GM10847 (cell line): ENCODE measurements at regions not wholly inside any gene's neighbourhood (a gene's known extent, or its start where the extent isn't known, plus 50 kb on each side); places are given as distances from the start of the nearest gene placed in this dataset.

Experiments
- POLR2A ChIP-seq: IDR thresholded peaks from 2 replicates; pipeline ENCODE4 v1.6.1; 2011; ENCODE audit not compliant: insufficient read length; ENCODE audit errors: extremely low read depth

DNA sequence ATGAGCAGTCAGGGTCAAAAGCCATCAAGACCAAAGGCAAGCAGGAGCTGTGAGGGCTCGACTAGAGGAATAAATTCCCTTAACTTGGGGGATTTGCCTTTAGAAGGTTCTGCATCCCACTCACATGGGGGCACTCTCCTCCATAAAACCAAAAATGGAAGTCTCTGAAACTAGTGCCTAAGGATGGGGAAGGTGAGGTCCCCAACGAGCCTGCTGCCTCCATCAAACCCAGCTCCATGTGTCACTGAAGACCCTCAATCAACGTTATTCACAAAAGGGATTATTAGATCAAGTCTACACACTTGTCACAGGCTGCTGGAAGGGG is 254.9 kb upstream of the NCKAP5 start:
- no peak for TF ChIP-seq POLR2A

DNA sequence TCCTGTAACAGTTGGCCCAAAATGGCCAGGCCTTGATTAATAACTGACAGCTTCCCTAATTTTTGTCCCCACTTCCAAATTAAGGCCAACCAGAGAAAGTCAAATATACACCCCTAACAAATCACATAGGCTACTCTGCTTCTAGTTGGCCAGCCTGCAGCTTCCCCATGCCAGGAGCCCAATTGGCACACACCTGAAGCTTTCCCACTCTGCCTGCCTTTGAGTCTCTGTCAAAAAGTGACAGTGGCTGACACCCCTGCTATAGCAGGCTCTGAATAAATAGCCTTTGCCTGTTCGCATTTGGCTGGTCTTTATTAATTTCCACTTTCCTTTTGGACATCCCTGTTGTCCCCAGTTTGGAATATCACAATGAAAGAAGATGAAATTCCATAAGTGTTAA is 256.6 kb upstream of the NCKAP5 start:
- TF ChIP-seq POLR2A, result no peak

DNA sequence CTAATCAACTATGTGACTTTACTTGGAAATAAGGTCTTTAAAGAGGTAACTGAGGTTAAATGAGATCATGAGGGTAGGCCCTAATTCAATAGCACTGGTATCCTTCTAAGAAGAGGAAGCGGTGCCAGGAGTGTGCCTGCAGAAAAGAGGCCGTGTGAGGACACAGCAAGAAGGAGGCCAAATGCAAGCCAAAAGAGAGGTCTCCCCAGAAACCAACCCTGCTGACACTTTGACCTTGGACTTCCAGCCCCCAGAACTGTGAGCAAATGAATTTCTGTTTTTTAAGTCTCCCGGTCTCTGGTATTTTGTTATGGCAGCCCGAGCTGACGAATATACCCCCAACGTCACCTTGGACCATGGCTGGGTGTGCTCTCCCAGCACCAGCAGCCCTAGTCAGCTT is 257.5 kb upstream of the NCKAP5 start:
- TF ChIP-seq POLR2A, result no peak

DNA sequence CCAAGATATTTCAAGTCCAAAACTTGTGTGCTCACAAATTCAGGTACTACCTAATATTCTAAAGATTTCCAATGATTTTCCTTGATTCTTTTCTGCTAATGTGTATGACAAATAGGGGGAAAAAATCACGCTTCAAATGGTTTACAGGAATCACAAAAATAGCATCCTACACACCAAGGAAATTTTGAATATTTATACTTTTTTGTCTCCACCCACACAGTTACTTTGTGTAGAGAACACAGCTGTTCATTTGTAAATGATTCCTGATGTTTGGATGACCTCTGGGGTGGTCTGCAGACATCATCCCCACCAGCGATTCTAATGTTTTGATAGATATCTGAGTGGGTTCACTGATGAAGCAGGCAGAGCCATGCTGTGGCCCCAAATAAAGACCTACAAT is 260.6 kb upstream of the NCKAP5 start:
- no peak for TF ChIP-seq POLR2A

DNA sequence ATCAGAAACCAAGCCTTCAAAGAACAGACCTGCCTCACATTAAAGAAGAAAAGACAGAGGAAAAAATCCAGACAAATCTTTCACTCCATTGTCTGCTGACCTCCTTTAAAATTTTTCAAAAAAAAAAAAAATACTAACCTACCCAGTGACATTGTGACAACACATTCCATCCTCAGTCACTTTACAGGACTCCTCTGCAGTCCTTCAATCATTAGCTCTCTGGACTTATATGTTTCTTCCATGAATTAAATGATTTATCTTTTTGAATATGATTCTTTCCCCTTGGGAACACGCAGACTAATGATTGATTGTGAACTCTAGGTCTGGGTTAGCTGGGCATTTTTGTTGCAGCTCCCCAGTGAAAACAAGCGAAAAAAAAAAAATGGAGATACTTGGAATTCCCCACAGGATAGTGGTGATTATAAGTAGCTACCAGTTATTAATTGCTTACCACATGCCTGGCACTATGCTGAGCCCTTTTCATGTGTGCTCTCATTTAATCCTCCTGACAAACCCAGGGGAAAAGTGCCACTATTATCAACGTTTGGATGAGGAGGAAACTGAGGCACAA is 261.3 kb upstream of the NCKAP5 start:
- no peak for TF ChIP-seq POLR2A

DNA sequence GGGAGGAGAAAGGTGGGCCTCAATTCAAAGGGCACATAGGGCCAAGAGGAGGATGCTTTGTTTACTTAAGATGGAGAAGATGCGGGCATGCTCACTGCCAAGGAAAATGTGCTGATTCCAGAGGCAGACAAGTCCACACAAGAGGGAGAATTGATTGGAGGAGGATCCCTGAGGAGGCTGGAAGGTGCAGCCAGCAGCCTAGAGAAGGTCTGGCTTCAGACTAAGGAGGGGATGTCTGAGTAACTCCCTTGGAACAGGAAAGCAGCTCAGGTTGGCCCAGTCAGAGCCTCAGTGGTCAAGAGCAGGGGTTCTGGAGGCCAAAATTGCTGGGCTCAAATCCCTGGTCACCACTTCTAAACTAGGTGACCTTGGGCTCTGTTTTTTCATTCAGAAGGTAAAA is 265.5 kb upstream of the NCKAP5 start:
- TF ChIP-seq POLR2A, result no peak

DNA sequence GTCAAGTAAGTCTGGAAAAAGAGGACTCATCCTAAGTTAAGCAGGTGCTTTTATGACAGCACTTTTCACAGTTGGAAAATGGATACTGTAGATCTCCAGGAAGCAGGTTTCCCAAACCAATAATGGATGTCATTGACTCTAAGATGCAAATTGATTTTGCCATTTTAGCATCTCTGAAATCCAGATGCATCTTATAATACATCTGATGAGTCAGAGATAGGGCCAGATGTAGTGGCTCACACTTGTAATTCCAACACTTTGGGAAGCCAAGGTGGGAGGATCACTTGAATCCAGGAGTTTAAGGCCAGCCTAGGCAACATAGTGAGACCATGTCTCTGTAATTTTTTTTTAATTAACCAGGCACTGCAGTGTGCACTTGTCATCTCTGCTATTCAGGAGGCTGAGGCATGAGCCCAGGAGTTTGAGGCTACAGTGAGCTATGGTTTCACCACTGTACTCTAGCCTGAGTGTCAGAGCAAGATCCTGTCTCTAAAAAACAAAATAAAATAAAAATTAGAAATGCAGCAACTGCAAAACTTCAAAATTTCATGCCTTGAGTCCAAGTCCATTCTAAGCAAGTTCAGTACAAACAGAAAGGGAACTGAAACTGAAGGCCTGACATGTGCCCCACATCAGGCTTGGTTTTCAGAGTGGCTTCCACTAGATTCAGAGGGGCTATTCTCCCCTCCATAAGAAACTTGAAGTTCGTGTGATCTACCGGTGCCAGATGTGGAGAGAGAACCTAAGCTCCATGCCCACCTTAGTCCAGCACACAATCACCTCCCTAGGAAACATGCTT is 267.8 kb upstream of the NCKAP5 start:
- no peak for TF ChIP-seq POLR2A

DNA sequence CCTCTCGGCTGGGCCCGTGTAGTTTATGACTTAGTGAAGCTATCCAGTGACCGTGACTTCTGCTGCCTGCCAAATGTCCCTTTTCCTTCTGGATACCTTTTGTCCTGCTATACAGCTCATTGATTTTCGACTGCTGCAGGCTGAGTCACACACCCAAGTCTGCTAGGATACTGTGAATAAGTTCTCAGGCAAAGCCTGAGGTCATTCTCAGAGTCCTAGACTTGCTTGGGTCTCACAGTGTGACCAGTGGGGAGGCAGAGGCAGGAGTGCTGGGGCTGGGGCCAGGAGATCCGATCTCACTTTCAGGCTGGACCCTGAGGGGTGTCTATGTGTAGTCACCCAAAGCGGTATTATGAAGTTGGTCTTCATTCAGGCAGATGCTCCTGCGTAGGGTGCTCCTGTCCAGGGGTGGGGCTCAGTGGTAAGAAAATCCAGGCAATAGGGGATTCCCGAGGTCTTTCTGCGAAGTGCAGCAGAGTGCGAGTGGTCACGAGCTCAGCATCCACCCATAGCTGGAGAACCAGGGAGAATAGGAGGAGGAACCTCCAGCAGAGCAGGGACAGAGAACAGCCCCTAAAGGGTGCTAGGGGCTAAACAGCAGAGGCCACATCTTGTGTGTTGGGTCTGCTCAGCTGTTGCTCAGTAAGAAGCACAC is 268.6 kb upstream of the NCKAP5 start:
- no peak for TF ChIP-seq POLR2A

DNA sequence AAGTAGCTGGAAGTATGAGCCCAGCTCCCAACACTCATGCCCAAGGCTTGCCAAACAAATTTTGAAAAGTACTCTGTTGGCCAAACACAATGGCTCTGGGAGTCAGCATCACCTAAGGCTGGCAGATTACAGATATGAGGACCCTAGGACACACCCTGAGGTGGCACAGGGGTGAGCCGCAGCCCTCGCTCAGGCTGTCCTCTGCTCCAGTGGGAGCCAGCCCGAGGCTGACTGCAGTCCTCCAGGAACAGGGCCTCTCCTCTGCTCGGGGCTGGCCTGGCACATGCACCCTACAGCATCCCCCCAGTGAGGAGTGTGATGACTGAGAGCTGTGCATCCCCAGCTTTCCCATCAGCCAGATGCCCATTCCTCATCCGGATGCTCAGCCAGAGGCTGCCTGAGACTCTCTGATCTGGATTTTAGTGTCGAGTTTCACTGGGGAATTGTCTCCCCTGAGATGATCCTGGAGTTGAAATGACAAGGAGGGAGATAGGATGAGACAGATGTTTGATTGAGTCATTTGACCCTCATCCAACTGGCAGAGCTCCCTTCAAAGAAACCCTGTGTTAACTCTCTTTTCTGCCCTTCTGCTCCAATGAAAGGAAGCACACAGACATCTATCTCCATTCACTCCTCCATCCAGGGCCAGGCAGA is 269.3 kb upstream of the NCKAP5 start:
- TF ChIP-seq POLR2A, result no peak

DNA sequence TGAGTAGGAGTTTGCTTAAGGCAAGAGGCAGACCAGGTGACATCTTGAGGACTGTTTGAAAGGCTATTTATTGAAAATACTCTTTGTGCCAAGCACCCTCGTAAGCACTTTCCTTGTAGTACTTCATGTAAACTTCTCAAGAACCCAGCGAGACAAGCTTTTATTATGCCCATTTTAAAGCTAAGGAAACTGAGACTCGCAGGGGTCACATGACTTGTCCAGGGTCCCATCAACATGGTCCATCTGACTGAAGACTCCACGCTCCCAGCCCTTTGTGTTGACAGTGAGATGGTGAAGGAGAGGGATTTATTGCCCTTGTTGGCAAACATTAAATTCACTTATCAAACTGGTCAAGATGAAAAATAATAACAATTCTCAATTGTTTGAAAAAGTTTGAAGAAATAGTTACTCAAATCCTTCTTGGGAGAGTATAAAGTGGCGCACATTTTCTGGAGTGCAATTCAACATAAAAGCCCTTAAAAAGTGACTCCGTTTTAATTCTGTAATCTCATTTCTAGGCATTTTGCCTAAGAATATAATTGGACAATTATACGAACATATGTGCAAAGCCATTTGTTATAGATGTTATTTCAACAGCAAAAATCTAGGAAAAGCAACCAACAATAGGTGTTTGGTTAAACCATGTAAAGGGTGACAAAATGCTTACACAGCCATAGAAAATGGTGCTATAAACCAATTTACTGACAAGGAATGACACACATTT is 270.5 kb upstream of the NCKAP5 start:
- no peak for TF ChIP-seq POLR2A

DNA sequence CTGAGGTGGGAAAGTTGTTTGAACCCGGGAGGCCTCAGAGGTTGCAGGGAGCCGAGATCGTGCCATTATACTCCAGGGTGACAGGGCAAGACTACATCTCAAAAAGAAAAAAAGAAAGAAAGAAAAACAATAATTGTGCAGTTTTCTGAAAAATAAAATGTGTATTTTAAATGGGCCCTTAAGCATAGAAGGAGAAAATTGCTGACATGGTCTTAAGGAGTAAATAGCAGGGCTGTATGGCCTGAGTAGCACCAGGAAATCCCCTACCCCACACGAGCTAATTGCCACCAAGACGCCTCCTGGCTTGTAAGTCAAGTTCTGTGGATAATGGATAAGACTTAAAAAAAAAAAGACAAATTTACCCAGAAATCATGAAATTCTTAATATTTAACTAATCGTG is 271.4 kb upstream of the NCKAP5 start:
- no peak for TF ChIP-seq POLR2A

DNA sequence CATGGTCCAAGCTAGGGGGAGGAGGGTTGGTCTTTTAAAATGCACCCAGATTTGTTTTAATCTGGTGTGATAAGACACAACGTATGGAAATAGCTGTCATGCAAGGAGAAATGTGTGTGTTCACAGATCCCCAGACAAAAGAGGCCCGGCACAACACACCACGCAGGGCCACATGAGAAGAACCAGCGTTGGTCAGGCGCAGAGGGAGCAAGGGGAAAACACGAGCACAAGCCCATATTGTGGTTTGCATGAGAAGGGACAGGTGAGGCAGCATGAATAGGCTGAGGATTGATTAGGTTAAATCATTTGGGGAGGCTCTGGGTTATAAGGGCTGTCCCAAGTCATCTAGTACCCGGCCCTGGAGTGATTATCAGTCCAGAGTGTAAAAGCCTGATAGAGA is 272.5 kb upstream of the NCKAP5 start:
- no peak for TF ChIP-seq POLR2A

DNA sequence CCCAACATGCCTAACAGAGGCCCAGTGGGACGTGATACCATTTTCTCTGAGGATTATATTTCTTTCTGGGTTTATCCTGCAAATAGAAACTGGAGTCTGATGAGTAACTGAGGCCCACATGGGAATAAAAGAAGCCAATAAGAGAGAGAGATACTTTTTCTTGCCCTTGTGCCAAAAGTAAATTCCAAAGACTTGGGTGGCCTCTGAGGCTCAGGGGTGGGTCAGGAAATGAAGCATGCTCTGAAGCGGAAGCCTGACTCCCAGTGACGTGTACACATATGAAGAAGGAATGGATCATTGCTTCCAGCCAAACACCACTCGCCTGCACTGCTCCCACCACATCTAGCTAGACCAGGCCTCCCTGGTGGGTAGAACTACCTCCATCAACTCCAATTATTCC is 273.6 kb upstream of the NCKAP5 start:
- no peak for TF ChIP-seq POLR2A

DNA sequence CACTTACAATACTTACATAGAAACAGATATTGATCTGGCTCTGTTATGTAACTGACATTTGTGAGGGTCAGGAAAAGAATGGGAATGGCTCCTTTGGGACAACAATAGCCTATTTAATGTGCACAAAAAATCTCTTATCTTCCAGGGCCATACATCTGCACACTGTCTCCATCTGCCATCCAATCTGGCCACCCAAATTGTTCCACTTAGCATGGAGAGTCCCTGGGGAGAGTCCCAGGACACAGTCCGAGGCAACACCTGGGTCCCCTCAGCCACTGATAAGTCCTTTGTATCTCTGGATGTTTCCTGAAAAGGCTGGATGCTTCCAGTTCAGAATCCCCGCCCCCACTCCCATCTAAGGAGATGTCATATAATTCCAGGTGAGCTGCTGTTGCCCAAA is 274.2 kb upstream of the NCKAP5 start:
- TF ChIP-seq POLR2A, result no peak

DNA sequence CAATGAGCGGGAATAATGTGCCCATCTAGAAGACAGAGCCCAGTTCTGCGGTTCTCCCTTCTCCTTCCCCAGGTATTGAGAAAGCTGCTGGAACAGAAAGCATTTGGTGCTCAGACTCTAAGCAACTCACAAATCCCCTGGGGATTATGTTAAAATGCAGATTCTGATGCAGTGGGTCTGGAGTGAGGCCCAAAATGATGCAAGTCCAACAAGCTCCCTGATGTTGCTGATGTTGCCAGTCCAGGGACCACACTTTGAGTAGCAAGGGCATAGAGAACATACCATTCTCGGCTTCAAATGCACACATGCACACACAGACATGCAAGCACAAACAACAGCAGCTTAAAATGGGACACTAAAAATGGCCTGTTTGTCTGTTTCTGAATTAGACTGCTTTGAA is 274.8 kb upstream of the NCKAP5 start:
- no peak for TF ChIP-seq POLR2A
